Stimulated activated CD4-positive, alpha-beta T cell treated with anti-CD3 and anti-CD28 coated beads, Interleukin-15, amount 100 ng/mL, for 24 hours (primary cell): ENCODE measurements at regions not wholly inside any gene's neighbourhood (a gene's known extent, or its start where the extent isn't known, plus 50 kb on each side); places are given as distances from the start of the nearest gene placed in this dataset.

ENCODE experiments used
- DNase-seq: peaks from one replicate; pipeline ENCODE4 v3.0.0-alpha.2; 2020

GRCh38 chrX:8232406-8232805 lies 61.3 kb upstream of the VCX2 start:
- DNase-seq: no peak

GRCh38 chrX:8233091-8233490 lies 62.0 kb upstream of the VCX2 start:
- DNase-seq: no peak

GRCh38 chrX:8235026-8235425 lies 64.0 kb upstream of the VCX2 start:
- DNase-seq: no peak

- DNase-seq: no peak
Measured at GRCh38 chrX:8237718-8238117, 66.7 kb upstream of the VCX2 start.

- DNase-seq: no peak
Measured at GRCh38 chrX:8242431-8243020, 71.5 kb upstream of the VCX2 start.

GRCh38 chrX:8244301-8244700 lies 73.2 kb upstream of the VCX2 start:
- DNase-seq: no peak

- DNase-seq: no peak
Measured at GRCh38 chrX:8245411-8245810, 74.3 kb upstream of the VCX2 start.

- DNase-seq: no peak
Measured at GRCh38 chrX:8253096-8253495, 82.0 kb upstream of the VCX2 start.

- DNase-seq: no peak
Measured at GRCh38 chrX:8254401-8254800, 83.3 kb upstream of the VCX2 start.

GRCh38 chrX:8272821-8273220 lies 101.8 kb upstream of the VCX2 start:
- no peak for DNase-seq

- DNase-seq: no peak
Measured at GRCh38 chrX:8273451-8273895, 102.4 kb upstream of the VCX2 start.

GRCh38 chrX:8274170-8274569 lies 103.1 kb upstream of the VCX2 start:
- DNase-seq: no peak

- DNase-seq: no peak
Measured at GRCh38 chrX:8278557-8278956, 107.5 kb upstream of the VCX2 start.

GRCh38 chrX:8279323-8279722 lies 108.3 kb upstream of the VCX2 start:
- DNase-seq: no peak

- DNase-seq: no peak
Measured at GRCh38 chrX:8284131-8284530, 113.1 kb upstream of the VCX2 start.

- DNase-seq: no peak
Measured at GRCh38 chrX:8288590-8288989, 117.5 kb upstream of the VCX2 start.

GRCh38 chrX:8289523-8289922 lies 118.5 kb upstream of the VCX2 start:
- no peak for DNase-seq

GRCh38 chrX:8297766-8298165 lies 126.7 kb upstream of the VCX2 start:
- no peak for DNase-seq

- DNase-seq: no peak
Measured at GRCh38 chrX:8304668-8305067, 133.6 kb upstream of the VCX2 start.

GRCh38 chrX:8305350-8305749 lies 134.3 kb upstream of the VCX2 start:
- no peak for DNase-seq

GRCh38 chrX:8306291-8306925 lies 135.3 kb upstream of the VCX2 start:
- no peak for DNase-seq

GRCh38 chrX:8310409-8310808 lies 139.3 kb upstream of the VCX2 start:
- DNase-seq: no peak

GRCh38 chrX:8313844-8314243 lies 142.8 kb upstream of the VCX2 start:
- no peak for DNase-seq

- DNase-seq: no peak
Measured at GRCh38 chrX:8314881-8315280, 143.8 kb upstream of the VCX2 start.

- DNase-seq: no peak
Measured at GRCh38 chrX:8319359-8319758, 145.3 kb upstream of the VCX3B start.
